Upper lobe of right lung (tissue), 1 donor: ENCODE measurements at regions not wholly inside any gene's neighbourhood (a gene's known extent, or its start where the extent isn't known, plus 50 kb on each side); places are given as distances from the start of the nearest gene placed in this dataset.

ENCODE experiments used
- ATAC-seq: fragments of 200-7000 bp; cut with Tn5 transposase; one replicate; pipeline ENCODE4 v1.9.1; 2020; ENCODE audit warnings: mild to moderate bottlenecking, moderate library complexity
- DNase-seq: peaks from one replicate; pipeline ENCODE4 v3.0.0-alpha.2; 2020
- H3K27ac ChIP-seq: fragments of 200-600 bp; one replicate; pipeline ENCODE4 v1.8.0; 2022
- H3K27me3 ChIP-seq: fragments of 200-600 bp; one replicate; pipeline ENCODE4 v1.8.0; 2022; ENCODE audit warnings: mild to moderate bottlenecking
- H3K36me3 ChIP-seq: fragments of 200-600 bp; one replicate; pipeline ENCODE4 v1.8.0; 2022
- H3K4me1 ChIP-seq: fragments of 200-600 bp; one replicate; pipeline ENCODE4 v1.8.0; 2022
- H3K4me3 ChIP-seq: fragments of 200-600 bp; one replicate; pipeline ENCODE4 v1.8.0; 2022; ENCODE audit warnings: mild to moderate bottlenecking
- H3K9me3 ChIP-seq: fragments of 200-600 bp; one replicate; pipeline ENCODE4 v1.8.0; 2022
- intact Hi-C: fragments of 100-400 bp; cut with DNase I; formaldehyde crosslinking; loops from one replicate; pipeline ENCODE4 v1.11.0; 2022
- TF ChIP-seq, protein P1 (sequence below): fragments of 200-600 bp; IDR thresholded peaks from one replicate; pipeline ENCODE4 v1.8.0; 2022; ENCODE audit warnings: antibody characterized with exemption
- donor health status: DM: no; HTN: yes; CAD: no; lungs with severe emphysema.

DNA sequence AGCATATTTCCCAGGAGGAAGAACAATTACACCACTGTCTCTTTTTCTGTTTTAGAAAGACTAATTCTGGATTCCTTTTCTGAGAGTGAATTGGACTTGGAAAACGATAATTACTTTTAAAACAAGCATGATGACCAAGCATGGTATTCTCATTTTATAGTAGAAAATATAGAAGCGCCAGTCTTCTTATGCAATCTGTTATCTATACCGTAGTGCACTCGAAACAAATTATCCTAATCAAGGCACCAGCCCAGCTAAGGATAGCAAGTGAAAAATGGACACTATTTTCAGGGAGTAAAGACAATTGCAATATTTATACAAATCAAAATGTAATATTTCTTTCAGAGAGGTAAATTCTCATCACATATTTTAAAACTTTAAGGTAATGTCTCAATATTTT lies 892.1 kb upstream of the POU3F3 start:
- DNase-seq = no peak
- Histone ChIP-seq H3K36me3 (no peaks in the 10 kb centered on the region), H3K4me1 (no peaks in the 10 kb centered on the region), H3K27ac (no peak overlapping the region), H3K27me3 (no peaks in the 10 kb centered on the region), H3K4me3 (no peak overlapping the region), H3K9me3 (no peaks in the 10 kb centered on the region)
- intact Hi-C loops = no loop called here
- ATAC-seq = no peak
- TF ChIP-seq, protein P1, sequence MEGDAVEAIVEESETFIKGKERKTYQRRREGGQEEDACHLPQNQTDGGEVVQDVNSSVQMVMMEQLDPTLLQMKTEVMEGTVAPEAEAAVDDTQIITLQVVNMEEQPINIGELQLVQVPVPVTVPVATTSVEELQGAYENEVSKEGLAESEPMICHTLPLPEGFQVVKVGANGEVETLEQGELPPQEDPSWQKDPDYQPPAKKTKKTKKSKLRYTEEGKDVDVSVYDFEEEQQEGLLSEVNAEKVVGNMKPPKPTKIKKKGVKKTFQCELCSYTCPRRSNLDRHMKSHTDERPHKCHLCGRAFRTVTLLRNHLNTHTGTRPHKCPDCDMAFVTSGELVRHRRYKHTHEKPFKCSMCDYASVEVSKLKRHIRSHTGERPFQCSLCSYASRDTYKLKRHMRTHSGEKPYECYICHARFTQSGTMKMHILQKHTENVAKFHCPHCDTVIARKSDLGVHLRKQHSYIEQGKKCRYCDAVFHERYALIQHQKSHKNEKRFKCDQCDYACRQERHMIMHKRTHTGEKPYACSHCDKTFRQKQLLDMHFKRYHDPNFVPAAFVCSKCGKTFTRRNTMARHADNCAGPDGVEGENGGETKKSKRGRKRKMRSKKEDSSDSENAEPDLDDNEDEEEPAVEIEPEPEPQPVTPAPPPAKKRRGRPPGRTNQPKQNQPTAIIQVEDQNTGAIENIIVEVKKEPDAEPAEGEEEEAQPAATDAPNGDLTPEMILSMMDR = no peak

DNA sequence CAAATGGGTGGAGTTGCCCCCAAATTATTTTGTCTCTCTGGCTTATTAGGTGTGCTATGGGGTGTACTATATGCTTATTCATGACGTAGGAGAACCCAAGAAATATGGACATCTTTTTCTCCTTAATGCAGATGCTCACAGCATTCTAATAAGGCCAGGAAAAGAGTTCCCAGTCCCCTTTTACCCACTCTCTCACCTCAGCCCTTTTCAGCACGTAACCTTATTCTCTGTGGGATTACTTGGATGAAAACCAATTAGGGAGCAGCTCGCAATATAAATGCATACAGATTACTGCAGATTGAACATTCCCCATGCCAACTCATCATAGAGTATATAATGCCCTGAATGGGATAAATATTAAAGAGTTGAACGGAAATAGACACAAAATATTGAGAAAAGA lies 891.2 kb upstream of the POU3F3 start:
- ATAC-seq (no peak), DNase-seq (no peak)
- intact Hi-C loops = no loop called here
- Histone ChIP-seq H3K36me3 (no peaks in the 10 kb centered on the region), H3K4me3 (no peak overlapping the region), H3K9me3 (no peaks in the 10 kb centered on the region), H3K27ac (no peak overlapping the region), H3K4me1 (no peaks in the 10 kb centered on the region), H3K27me3 (no peaks in the 10 kb centered on the region)
- TF ChIP-seq, protein P1 = no peak

DNA sequence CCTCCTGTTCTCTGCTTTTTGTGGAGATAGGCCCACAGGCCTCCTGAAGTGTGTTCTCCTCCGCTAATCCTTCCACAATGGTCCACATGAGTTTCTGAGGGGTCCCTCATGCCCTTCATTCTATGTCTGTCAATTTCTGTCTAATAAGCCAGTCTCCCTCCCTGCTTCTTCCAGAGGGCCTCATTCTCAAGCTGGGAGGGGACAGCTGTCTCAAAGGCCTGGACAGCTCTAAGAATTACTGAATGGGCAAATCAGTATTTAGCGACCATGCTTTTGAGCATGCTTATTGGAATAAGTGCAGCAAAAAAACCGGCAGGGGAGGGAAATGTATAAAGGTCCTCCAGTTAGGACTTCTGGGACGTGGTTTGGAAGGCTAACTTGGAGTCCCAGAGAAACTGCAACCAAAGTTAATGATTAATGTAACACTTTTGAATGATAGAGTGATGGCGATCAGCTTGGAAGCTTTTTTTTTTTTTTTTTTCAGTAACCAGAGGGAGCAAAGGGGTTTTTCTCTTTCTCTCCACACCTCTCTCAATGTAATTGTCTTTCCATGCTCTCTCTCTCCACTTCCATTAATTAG lies 890.7 kb upstream of the POU3F3 start:
- intact Hi-C loops = no loop called here
- H3K4me1 ChIP-seq = no peaks in the 10 kb centered on the region
- TF ChIP-seq, protein P1 = no peak
- DNase-seq (no peak), ATAC-seq (no peak)
- H3K27me3 ChIP-seq = no peaks in the 10 kb centered on the region
- no peaks in the 10 kb centered on the region for H3K9me3 ChIP-seq
- no peaks in the 10 kb centered on the region for H3K36me3 ChIP-seq
- no peak overlapping the region for H3K4me3 ChIP-seq
- no peak overlapping the region for H3K27ac ChIP-seq

DNA sequence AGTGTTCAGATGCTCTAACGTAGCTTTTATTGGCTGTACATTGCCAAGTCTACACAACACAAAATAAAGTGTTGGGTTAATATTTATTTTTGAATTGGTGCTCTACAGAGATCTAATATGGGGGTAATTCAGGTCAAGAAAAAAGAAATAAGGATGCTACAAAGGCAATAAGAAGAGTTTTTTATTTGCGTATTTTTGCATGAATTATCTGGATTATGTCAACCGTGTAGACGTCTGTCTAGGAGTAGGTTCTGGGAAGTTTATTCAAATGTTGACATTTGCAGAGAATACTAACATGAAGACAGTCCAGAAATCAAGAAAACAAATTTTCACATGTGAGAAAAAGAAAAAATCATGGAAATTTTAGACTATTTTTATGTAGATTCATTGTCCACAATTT lies 876.7 kb upstream of the POU3F3 start:
- TF ChIP-seq, protein P1 = no peak
- intact Hi-C loops = no loop called here
- no peaks in the 10 kb centered on the region for H3K9me3 ChIP-seq
- H3K4me1 ChIP-seq = no peaks in the 10 kb centered on the region
- no peaks in the 10 kb centered on the region for H3K27me3 ChIP-seq
- DNase-seq = no peak
- no peak overlapping the region for H3K27ac ChIP-seq
- H3K4me3 ChIP-seq = no peak overlapping the region
- no peaks in the 10 kb centered on the region for H3K36me3 ChIP-seq
- ATAC-seq = no peak

DNA sequence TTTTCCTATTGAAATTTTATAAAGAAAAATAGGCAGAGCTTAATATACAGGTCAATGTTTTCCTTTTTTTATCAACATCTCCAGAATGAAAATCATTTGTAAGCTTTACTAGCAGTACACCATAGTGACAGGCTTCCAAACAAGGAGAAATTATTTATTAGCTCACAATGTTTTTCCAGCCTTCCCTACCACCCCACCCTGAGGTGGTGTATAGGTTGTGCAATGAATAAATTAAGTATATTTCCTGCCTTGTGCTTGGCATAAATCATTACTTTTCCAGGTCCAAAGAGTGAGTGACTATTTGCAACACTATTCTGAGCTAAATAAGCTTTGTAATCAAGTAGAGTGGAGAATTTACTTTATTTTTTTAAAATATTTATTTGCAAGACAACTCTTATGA lies 876.2 kb upstream of the POU3F3 start:
- Histone ChIP-seq H3K27me3 (no peaks in the 10 kb centered on the region), H3K9me3 (no peaks in the 10 kb centered on the region), H3K4me1 (no peaks in the 10 kb centered on the region), H3K4me3 (no peak overlapping the region), H3K27ac (no peak overlapping the region), H3K36me3 (no peaks in the 10 kb centered on the region)
- TF ChIP-seq, protein P1 = no peak
- ATAC-seq = no peak
- DNase-seq = no peak
- intact Hi-C loops = no loop called here

DNA sequence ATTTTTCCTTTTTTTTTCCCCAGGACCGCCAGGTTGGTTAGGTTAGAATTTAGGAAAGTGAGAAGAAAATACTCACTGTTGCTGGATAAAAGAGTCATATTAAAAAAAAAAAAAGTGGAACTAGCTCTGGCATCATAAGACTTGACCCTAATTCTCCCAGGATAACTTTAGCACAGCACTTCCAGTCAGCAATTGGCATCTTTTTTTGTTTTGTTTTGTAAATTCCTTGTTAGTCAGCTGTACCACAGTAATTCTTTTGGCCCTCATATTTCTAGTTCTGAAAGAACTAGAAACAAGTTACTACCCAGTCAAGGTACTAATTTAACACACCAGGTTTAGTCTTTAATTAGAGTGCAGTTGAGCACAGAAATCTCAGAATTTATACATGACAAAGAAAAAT lies 873.5 kb upstream of the POU3F3 start:
- H3K27ac ChIP-seq = no peak overlapping the region

More for the DNA sequence above, 873.5 kb upstream of the POU3F3 start:
- H3K4me1 ChIP-seq = no peaks in the 10 kb centered on the region
- H3K4me3 ChIP-seq = no peak overlapping the region
- intact Hi-C loops = no loop called here
- H3K9me3 ChIP-seq = no peaks in the 10 kb centered on the region
- no peak for ATAC-seq
- DNase-seq = no peak
- no peaks in the 10 kb centered on the region for H3K27me3 ChIP-seq
- no peaks in the 10 kb centered on the region for H3K36me3 ChIP-seq
- TF ChIP-seq, protein P1 = no peak
